SIG-M5 (cell line): ENCODE measurements at regions not wholly inside any gene's neighbourhood (a gene's known extent, or its start where the extent isn't known, plus 50 kb on each side); places are given as distances from the start of the nearest gene placed in this dataset.
A peak's percentile ranks its signal among the peaks of the same experiment; 100 is the strongest.
"Not testable (repeated sequence)": the region's sequence is repeated elsewhere in the genome, so short reads cannot be mapped to it uniquely, and the experiment has no call there.

Source experiments
- DNase-seq: peaks from one replicate; lab custom pipeline; 2025; lab: John Stamatoyannopoulos, UW

- no peak for DNase-seq
These were observed 154.0 kb downstream of the REEP3 start for GRCh38 chr10:63675171-63675570.

- no peak for DNase-seq
These were observed 155.8 kb downstream of the REEP3 start for GRCh38 chr10:63677001-63677400.

GRCh38 chr10:63680545-63680944 lies 159.3 kb downstream of the REEP3 start:
- DNase-seq, result not testable (repeated sequence)

GRCh38 chr10:63681993-63682697 lies 160.9 kb downstream of the REEP3 start:
- DNase-seq, result no peak

- not testable (repeated sequence) for DNase-seq
These were observed 161.5 kb downstream of the REEP3 start for GRCh38 chr10:63682698-63683052.

- no peak for DNase-seq
These were observed 162.0 kb downstream of the REEP3 start for GRCh38 chr10:63683223-63683622.

- DNase-seq, result no peak
These were observed 162.5 kb downstream of the REEP3 start for GRCh38 chr10:63683686-63684085.

- DNase-seq, result no peak
These were observed 163.2 kb downstream of the REEP3 start for GRCh38 chr10:63684257-63684936.

- no peak for DNase-seq
These were observed 168.6 kb downstream of the REEP3 start for GRCh38 chr10:63689768-63690167.

GRCh38 chr10:63692220-63692896 lies 171.2 kb downstream of the REEP3 start:
- no peak for DNase-seq

- not testable (repeated sequence) for DNase-seq
These were observed 171.8 kb downstream of the REEP3 start for GRCh38 chr10:63693021-63693420.

- DNase-seq, result no peak
These were observed 175.0 kb downstream of the REEP3 start for GRCh38 chr10:63696205-63696604.

GRCh38 chr10:63697956-63698786 lies 177.0 kb downstream of the REEP3 start:
- no peak for DNase-seq

GRCh38 chr10:63698787-63699150 lies 177.6 kb downstream of the REEP3 start:
- DNase-seq, result no peak

- DNase-seq, result no peak
These were observed 178.8 kb downstream of the REEP3 start for GRCh38 chr10:63699785-63700613.

- no peak for DNase-seq
These were observed 179.5 kb downstream of the REEP3 start for GRCh38 chr10:63700631-63701156.

- DNase-seq, result no peak
These were observed 180.9 kb downstream of the REEP3 start for GRCh38 chr10:63702092-63702491.

- DNase-seq, result peak; percentile 94
These were observed 182.0 kb downstream of the REEP3 start for GRCh38 chr10:63703113-63703670.

- no peak for DNase-seq
These were observed 182.6 kb downstream of the REEP3 start for GRCh38 chr10:63703740-63704345.

- DNase-seq, result peak; percentile 74
These were observed 186.2 kb downstream of the REEP3 start for GRCh38 chr10:63707254-63707910.
